NB4 (cell line): ENCODE measurements at regions not wholly inside any gene's neighbourhood (a gene's known extent, or its start where the extent isn't known, plus 50 kb on each side); places are given as distances from the start of the nearest gene placed in this dataset.

Source experiments
- DNase-seq: peaks from one replicate; pipeline ENCODE4 v3.0.0; 2010; ENCODE audit warnings: low read depth
- H3K4me3 ChIP-seq: one replicate; pipeline ENCODE4 v1.5.1; 2011; ENCODE audit warnings: mild to moderate bottlenecking, low read depth, low read length, moderate library complexity
- MYC ChIP-seq: IDR thresholded peaks from 2 replicates; pipeline ENCODE4 v1.6.1; 2011; ENCODE audit warnings: low read depth, low read length
- POLR2A ChIP-seq: IDR thresholded peaks from 2 replicates; pipeline ENCODE4 v1.6.1; 2011; ENCODE audit warnings: mild to moderate bottlenecking; ENCODE audit not compliant: insufficient read length; ENCODE audit errors: extremely low read depth
- TF ChIP-seq, protein P1 (sequence below): IDR thresholded peaks from 2 replicates; pipeline ENCODE4 v1.6.1; 2011; ENCODE audit warnings: low read depth, low read length
- TF ChIP-seq, protein P2 (sequence below): IDR thresholded peaks from one replicate; pipeline ENCODE4 v1.5.1; 2012; ENCODE audit warnings: low read depth, low read length

DNA sequence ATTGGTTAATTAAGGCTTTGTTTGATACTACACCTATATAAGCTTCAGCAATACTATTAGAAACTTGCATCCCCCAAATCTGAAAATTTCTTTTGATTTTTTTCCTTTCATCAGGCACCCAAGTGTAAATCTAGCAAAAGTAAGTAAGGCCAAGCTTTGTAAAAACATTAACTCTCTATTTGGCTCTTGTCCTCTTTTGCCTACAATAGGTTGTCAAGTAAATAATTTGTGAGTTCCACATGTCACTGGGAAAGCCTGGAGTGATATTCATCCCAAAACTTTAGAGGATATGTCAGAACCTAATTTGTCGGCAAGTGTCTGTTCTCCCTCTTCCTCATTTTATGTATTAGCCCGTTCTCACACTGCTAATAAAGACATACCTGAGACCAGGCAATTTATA, 492.4 kb downstream of the IPMK start:
- DNase-seq = no peak
- no peak overlapping the region for H3K4me3 ChIP-seq
- TF ChIP-seq, protein P1, sequence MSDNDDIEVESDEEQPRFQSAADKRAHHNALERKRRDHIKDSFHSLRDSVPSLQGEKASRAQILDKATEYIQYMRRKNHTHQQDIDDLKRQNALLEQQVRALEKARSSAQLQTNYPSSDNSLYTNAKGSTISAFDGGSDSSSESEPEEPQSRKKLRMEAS = no peak
- TF ChIP-seq, protein P2, sequence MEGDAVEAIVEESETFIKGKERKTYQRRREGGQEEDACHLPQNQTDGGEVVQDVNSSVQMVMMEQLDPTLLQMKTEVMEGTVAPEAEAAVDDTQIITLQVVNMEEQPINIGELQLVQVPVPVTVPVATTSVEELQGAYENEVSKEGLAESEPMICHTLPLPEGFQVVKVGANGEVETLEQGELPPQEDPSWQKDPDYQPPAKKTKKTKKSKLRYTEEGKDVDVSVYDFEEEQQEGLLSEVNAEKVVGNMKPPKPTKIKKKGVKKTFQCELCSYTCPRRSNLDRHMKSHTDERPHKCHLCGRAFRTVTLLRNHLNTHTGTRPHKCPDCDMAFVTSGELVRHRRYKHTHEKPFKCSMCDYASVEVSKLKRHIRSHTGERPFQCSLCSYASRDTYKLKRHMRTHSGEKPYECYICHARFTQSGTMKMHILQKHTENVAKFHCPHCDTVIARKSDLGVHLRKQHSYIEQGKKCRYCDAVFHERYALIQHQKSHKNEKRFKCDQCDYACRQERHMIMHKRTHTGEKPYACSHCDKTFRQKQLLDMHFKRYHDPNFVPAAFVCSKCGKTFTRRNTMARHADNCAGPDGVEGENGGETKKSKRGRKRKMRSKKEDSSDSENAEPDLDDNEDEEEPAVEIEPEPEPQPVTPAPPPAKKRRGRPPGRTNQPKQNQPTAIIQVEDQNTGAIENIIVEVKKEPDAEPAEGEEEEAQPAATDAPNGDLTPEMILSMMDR = no peak
- TF ChIP-seq POLR2A (no peak), MYC (no peak)

DNA sequence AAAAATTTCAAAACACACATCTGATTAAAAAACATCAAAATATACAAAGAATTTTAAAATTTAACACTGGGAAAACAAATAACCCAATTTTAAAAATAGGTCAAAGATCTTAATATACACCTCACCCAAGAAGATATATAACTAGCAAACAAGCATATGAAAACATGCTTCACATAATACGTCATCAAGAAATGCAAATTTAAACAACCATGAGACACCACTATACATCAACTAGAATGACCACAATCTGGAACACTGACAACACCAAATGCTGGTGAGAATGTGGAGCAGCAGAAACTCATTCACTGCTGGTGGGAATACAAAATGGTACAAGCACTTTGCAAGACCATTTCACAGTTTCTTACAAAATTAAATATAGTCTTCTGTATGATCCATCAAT, 498.4 kb downstream of the IPMK start:
- no peak overlapping the region for H3K4me3 ChIP-seq
- no peak for DNase-seq
- TF ChIP-seq MYC = no peak
- TF ChIP-seq, protein P2 = no peak

DNA sequence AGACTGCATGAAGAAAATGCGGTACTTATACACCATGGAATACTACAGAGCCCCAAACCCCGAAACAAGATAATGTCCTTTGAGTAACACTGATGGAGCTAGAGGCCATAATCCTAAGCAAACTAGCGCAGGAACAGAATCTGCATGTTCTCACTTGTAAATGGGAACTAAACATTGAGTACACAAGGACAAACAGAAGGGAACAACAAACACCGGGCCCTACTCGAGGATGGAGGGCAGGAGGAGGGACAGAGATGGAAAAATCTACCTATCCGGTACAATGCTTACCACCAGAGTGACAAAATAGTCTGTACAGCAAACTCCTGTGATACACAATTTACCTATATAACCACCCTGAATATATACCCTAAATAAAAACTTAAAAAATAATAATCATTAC, 507.9 kb downstream of the IPMK start:
- TF ChIP-seq POLR2A (no peak), MYC (no peak)
- TF ChIP-seq, protein P2 = no peak
- TF ChIP-seq, protein P1 = no peak
- H3K4me3 ChIP-seq = no peak overlapping the region
- no peak for DNase-seq

DNA sequence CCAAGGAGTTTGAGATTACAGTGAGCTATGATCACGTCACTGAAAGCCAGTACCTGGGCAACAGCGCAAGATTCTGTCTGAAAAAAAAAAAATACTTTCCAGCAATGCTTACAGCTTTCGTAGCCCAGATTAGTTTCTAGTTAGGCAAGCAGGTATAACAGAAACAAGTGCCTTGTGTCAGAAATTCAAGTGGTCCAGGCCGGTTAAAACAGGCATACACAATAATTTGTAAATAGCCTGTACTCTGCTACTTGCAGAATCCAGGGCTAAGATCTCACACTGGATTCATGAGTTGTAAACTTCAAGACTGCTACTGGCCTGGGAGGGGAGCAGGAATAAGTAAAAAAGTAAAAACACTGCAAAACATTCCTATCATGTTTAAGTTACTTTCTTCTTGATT, 512.9 kb downstream of the IPMK start:
- no peak for DNase-seq
- H3K4me3 ChIP-seq = no peak overlapping the region
- TF ChIP-seq POLR2A (no peak), MYC (no peak)
- TF ChIP-seq, protein P1 = no peak
- TF ChIP-seq, protein P2 = no peak

DNA sequence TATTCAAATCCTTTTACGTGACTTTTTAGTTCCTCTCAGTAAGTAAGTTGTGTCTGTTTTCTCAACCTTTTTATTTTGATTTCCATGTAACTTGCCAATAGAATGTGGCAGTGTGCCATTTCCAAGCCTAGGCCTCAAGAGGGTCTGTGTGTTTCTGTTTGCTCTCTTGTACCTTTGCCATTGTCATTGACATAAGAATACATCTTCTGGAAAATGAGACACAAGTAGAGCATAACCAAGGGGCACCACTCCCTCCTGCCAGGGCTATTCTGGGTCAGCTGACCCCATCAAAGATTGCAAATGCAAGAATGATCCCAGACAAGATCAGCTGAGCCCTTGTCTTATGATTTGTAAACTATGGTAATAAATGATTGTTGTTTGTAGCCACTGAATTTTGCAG, 524.0 kb downstream of the IPMK start:
- no peak for DNase-seq
- no peak for TF ChIP-seq POLR2A
- TF ChIP-seq, protein P2 = no peak
- TF ChIP-seq, protein P1 = no peak
- no peak for TF ChIP-seq MYC
- no peak overlapping the region for H3K4me3 ChIP-seq

DNA sequence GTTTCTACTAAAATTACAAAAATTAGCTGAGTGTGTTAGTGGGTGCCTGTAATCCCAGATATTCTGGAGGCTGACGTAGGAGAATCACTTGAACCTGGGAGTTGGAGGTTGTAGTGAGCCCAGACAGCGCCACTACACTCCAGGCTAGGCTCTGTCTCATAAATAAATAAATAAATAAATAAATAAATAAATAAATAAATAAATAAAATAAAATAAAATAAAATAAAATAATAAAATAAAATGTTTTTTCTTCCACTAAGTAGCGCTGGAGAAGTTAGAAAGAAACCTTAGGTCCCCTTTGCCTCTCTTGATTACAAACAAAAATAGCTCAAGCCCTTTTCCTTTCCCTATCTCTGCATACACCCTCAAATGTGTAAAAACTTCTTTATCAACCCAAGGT, 525.9 kb downstream of the IPMK start:
- H3K4me3 ChIP-seq = no peak overlapping the region
- no peak for DNase-seq
- no peak for TF ChIP-seq MYC
- TF ChIP-seq, protein P1 = no peak
- no peak for TF ChIP-seq POLR2A
- TF ChIP-seq, protein P2 = no peak
